Medulla oblongata (tissue), 1 donor: ENCODE measurements at regions not wholly inside any gene's neighbourhood (a gene's known extent, or its start where the extent isn't known, plus 50 kb on each side); places are given as distances from the start of the nearest gene placed in this dataset.

Experiments used
- DNase-seq: peaks from one replicate; pipeline ENCODE4 v3.0.0-alpha.2; 2015; ENCODE audit errors: extremely low spot score

- DNase-seq = no peak
These were observed 96.8 kb downstream of the BOD1L2 start for GRCh38 chr18:57243624-57244179.

- no peak for DNase-seq
These were observed 102.3 kb downstream of the BOD1L2 start for GRCh38 chr18:57249179-57249578.

DNA sequence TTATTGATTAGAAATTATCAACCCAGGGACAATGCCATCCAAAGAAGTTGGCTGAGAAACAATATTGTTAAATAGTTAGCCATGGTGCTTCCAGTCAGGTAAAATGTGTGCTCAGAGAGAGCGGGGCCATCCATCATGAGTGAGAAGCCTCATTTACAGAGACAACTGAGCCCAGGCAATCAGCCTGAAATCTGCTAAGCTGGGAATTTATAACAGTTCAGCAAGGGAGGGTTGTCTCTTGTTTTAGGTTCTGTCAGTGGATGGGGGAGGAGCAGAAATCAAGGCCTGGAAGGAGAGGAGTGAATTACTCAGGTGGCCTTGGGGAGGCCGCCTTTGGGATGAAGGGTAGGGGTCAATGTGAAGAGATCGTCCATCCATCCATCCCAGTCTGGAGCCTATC is 102.5 kb upstream of the ST8SIA3 start:
- DNase-seq = no peak

GRCh38 chr18:57251747-57252146 is 100.6 kb upstream of the ST8SIA3 start:
- no peak for DNase-seq

GRCh38 chr18:57253903-57254302 is 98.5 kb upstream of the ST8SIA3 start:
- no peak for DNase-seq

DNA sequence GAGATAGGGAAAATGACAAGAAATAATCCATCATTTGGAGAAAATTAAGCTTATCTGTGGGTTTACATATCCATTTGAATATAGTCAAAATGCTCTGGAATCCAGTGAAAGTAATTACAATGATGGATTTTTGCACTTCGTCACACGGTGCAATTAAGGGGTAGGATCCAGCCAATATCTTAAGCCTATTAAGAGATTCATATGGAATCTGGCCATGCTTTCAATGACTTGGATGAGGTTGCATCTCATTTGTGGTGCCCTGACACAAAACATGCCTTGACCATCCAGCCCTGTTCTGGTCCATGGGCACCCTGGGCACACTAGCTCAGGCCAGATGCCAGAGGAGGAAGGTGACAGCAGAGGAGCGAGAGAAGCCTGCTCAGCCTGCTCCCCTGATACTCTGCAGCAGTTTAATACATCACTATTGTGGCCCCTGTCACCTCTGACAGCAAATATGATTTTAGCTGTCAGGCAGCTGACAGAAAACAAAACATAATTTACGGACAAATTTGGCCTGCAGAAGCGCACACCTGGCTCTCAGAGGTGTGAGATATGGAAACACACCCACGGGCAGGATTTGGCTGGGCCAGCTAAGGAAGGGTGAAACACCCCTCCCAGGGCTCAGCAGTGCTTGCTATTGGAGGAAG is 94.1 kb upstream of the ST8SIA3 start:
- DNase-seq = no peak

DNA sequence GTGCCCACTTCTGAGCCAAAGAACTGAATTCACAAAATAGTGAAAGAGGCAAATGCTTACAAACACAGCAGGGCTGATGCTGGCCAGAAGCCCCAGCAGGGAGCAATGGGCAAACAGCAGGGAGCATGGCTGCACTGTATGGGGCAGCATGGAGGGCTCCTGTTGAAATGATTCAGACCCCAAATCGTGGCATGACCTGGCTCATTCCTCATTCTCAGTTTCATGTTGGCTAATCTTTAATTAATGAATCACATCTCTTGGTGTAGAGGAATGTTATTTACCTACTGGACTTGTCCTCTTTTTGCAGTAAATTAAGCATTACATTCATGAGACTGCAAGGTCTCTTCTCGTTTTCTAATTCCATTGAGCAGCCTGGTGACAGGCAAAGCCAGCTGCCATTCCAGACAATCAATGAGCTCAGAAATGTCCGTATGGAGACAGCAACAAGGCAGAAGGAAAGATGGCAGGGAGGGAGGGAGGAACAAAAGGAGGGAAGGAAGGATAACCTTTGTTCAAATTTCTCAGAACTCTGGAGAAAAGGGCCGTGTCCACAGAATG is 84.9 kb upstream of the ST8SIA3 start:
- DNase-seq = no peak

GRCh38 chr18:57269756-57270155 is 82.6 kb upstream of the ST8SIA3 start:
- no peak for DNase-seq

- DNase-seq = no peak
These were observed 82.2 kb upstream of the ST8SIA3 start for GRCh38 chr18:57270156-57270555.

DNA sequence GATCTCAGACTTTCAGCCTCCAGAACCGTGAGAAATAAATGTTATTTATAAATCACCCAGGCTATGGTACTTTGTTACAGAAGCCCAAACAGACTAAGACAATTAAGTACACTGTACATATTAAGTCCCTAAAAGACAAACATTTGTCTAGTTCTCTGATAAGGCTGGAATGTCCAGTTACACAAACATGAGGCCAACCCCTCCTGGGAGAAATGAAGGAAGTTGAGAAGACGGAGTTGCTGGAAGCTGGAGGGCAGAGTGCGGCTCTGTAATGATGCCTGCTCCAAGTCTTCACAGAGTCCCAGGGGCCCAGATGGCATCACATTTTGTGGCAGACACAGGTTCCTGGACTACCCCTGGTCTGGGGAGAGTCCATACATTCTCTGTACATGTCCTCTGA is 79.2 kb upstream of the ST8SIA3 start:
- no peak for DNase-seq

DNA sequence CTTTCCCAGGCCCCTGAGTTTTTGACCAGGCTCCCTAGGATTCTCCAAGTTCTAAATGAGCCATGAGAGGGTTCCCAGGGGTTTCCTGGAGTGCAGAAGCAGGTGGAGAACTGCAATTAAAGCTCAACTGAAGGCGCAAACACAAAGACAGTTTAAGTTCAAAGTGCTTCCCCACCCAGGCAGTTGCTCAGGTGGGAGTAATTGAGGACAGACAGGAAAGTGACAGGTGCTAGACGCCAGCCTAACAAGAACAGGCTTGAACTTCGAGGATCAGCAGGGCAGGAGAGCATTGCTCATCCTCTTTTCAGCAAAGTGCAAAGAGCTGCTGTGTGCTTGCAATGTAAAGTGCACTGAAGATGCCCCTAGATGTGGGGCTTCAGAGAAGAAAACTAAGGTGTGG is 77.2 kb upstream of the ST8SIA3 start:
- DNase-seq = no peak

- no peak for DNase-seq
These were observed 75.5 kb upstream of the ST8SIA3 start for GRCh38 chr18:57276829-57277228.

DNA sequence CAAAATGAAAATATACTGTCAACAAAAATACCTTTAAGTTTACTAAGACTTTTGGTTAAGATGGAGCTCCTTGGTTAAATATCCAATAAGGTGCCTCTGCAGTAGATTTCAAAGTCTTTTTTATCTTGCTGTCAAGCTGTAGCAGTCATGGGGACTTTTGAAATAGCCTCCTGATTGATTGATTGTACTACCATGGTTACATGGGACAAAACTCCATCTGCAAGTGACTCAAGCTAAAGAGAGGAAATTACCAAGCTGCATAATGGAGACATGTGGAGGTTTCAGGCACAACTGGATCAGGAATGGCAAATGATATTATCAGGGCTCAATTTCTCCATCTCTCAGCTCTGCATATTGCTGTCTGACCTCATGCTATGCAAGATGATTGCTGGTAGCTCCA is 73.4 kb upstream of the ST8SIA3 start:
- no peak for DNase-seq

DNA sequence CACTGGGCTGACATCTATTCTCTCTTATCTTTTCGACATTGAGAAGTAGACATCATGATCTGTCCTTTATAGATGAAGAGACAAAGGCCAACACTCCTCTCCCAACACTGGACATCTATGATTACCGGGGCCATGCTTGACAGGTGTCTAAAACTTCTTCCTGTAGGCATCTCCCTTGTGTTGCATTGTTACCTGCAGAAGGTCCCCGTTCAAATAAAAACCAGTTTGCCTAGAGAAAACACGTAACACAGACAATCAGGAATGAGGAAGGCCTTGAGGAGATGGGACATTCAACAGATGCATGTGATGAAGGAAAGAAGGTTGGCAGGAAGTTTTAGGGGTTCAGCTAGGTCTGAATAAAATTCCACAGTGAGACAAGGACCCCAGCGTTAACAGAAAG is 70.8 kb upstream of the ST8SIA3 start:
- no peak for DNase-seq

- DNase-seq = no peak
These were observed 65.4 kb upstream of the ST8SIA3 start for GRCh38 chr18:57286949-57287348.

- DNase-seq = no peak
These were observed 64.6 kb upstream of the ST8SIA3 start for GRCh38 chr18:57287766-57288165.

- DNase-seq = no peak
These were observed 57.8 kb upstream of the ST8SIA3 start for GRCh38 chr18:57294547-57294946.

DNA sequence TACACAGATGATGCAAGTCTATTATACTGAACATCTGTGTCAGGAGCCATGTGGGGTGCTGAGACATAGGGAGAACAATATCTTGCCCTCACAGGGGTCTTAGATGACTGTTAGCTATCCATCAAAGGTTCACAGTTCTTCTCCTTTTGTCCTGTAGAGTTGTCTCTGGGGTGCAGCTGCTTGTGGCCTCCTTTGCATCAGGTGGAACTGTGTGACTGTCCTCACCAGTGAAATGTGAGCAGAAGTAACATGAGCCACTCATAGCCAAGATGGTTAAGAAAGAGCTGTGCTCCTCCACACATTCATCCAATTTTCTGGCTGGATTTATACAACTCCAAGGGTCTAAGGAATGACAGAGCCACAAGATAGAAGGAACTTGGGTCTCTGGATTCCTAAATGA is 56.0 kb upstream of the ST8SIA3 start:
- DNase-seq = no peak

GRCh38 chr18:57297306-57297705 is 55.1 kb upstream of the ST8SIA3 start:
- no peak for DNase-seq

DNA sequence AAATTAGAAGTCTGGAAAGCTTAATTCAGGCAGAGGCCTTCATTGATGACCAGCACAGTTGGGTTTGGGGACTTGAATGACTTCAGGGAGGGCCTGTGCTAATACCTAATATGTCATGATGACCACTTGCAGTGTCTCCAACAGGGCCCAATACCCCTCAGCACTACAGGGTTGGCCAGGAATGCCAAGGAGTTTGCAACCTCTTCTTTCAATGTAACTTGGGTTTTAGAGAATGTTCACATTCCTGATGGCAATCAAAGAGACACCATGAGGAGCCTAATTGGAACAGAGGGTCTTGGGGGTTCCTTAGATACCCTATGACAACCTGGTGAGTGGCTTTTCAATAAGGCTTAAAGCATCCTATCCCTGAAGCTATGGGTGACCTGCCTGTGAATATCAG is 52.4 kb upstream of the ST8SIA3 start:
- no peak for DNase-seq

GRCh38 chr18:57301573-57302559 is 50.5 kb upstream of the ST8SIA3 start:
- no peak for DNase-seq
